Hepatocyte (in vitro differentiated cells): ENCODE measurements at regions not wholly inside any gene's neighbourhood (a gene's known extent, or its start where the extent isn't known, plus 50 kb on each side); places are given as distances from the start of the nearest gene placed in this dataset.

Experiments used
- CTCF ChIP-seq: fragments of 200-600 bp; sonication (generic); IDR thresholded peaks from 2 replicates; pipeline ENCODE4 v1.5.1; 2016; ENCODE audit warnings: antibody characterized with exemption, mild to moderate bottlenecking; ENCODE audit not compliant: poor library complexity
- EZH2 ChIP-seq: fragments of 200-600 bp; sonication (generic); IDR thresholded peaks from 2 replicates; pipeline ENCODE4 v1.6.1; 2016; ENCODE audit warnings: antibody characterized with exemption, mild to moderate bottlenecking, borderline replicate concordance
- EZH2phosphoT487 ChIP-seq: fragments of 200-600 bp; sonication (generic); IDR thresholded peaks from one replicate; pipeline ENCODE4 v1.6.1; 2018; ENCODE audit warnings: antibody characterized with exemption, mild to moderate bottlenecking, low read depth, moderate library complexity; ENCODE audit not compliant: unreplicated experiment, severe bottlenecking

GRCh38 chr3:34890247-34890646 lies 749.1 kb upstream of the ARPP21 start:
- no peak for TF ChIP-seq CTCF
- no peak for TF ChIP-seq EZH2
- TF ChIP-seq EZH2phosphoT487: no peak
